SK-N-SH treated with all-trans-retinoic acid at 6 μM for 48 hours (cell line): ENCODE measurements at regions not wholly inside any gene's neighbourhood (a gene's known extent, or its start where the extent isn't known, plus 50 kb on each side); places are given as distances from the start of the nearest gene placed in this dataset.

Experiments
- ATAC-seq: fragments of 200-7000 bp; cut with Tn5 transposase; 3 replicates; pipeline ENCODE4 v1.9.1; 2020; ENCODE audit warnings: mild to moderate bottlenecking, moderate library complexity
- ARNTL ChIP-seq: fragments of 450-650 bp; formaldehyde crosslinking; IDR thresholded peaks from 2 replicates; pipeline ENCODE4 v1.5.0; 2020; ENCODE audit warnings: low read depth, mild to moderate bottlenecking, moderate library complexity, borderline replicate concordance
- BACH2 ChIP-seq: fragments of 250-450 bp; sonication (Bioruptor Pico); IDR thresholded peaks from 2 replicates; pipeline ENCODE4 v1.9.0; 2021; ENCODE audit warnings: mild to moderate bottlenecking, borderline replicate concordance
- CSDC2 ChIP-seq: fragments of 250-450 bp; sonication (Bioruptor Pico); IDR thresholded peaks from 2 replicates; pipeline ENCODE4 v1.5.0; 2020; ENCODE audit warnings: mild to moderate bottlenecking, moderate library complexity
- ESRRG ChIP-seq: fragments of 250-450 bp; sonication (Bioruptor Pico); IDR thresholded peaks from 2 replicates; pipeline ENCODE4 v1.6.1; 2021; ENCODE audit warnings: mild to moderate bottlenecking
- ISL1 ChIP-seq: fragments of 250-450 bp; sonication (Bioruptor Pico); IDR thresholded peaks from 2 replicates; pipeline ENCODE4 v2.1.2; 2022; ENCODE audit warnings: mild to moderate bottlenecking, moderate library complexity
- PPARA ChIP-seq: fragments of 250-450 bp; sonication (Bioruptor Pico); IDR thresholded peaks from 2 replicates; pipeline ENCODE4 v1.5.0; 2020; ENCODE audit warnings: mild to moderate bottlenecking, borderline replicate concordance
- SNAI2 ChIP-seq: fragments of 250-450 bp; sonication (Bioruptor Pico); IDR thresholded peaks from 2 replicates; pipeline ENCODE4 v1.5.0; 2020; ENCODE audit warnings: mild to moderate bottlenecking, moderate library complexity
- TCF4 ChIP-seq: fragments of 250-450 bp; sonication (Bioruptor Pico); IDR thresholded peaks from 2 replicates; pipeline ENCODE4 v1.8.0; 2021; ENCODE audit warnings: mild to moderate bottlenecking, moderate library complexity, borderline replicate concordance
- TOX ChIP-seq: fragments of 250-450 bp; sonication (Bioruptor Pico); IDR thresholded peaks from 2 replicates; pipeline ENCODE4 v1.8.0; 2021; ENCODE audit warnings: mild to moderate bottlenecking, moderate library complexity, borderline replicate concordance
- ZC3H10 ChIP-seq: fragments of 250-450 bp; sonication (Bioruptor Pico); IDR thresholded peaks from 2 replicates; pipeline ENCODE4 v1.5.1; 2021; ENCODE audit warnings: mild to moderate bottlenecking, moderate library complexity
- ZFP3 ChIP-seq: fragments of 250-450 bp; sonication (Bioruptor Pico); IDR thresholded peaks from 2 replicates; pipeline ENCODE4 v1.5.0; 2020; ENCODE audit warnings: mild to moderate bottlenecking, moderate library complexity
- ZNF565 ChIP-seq: fragments of 450-650 bp; formaldehyde crosslinking; conservative IDR thresholded peaks from 2 replicates; pipeline ENCODE4 v1.5.0; 2020; ENCODE audit warnings: low read depth, mild to moderate bottlenecking, moderate library complexity
- ZNF70 ChIP-seq: fragments of 450-650 bp; formaldehyde crosslinking; IDR thresholded peaks from 2 replicates; pipeline ENCODE4 v1.5.0; 2020; ENCODE audit warnings: mild to moderate bottlenecking, moderate library complexity
- TF ChIP-seq, protein P1 (sequence below): fragments of 250-450 bp; sonication (Bioruptor Pico); IDR thresholded peaks from 2 replicates; pipeline ENCODE4 v1.8.0; 2020; ENCODE audit warnings: mild to moderate bottlenecking, moderate library complexity, borderline replicate concordance
- TF ChIP-seq, protein P2 (sequence below): fragments of 250-450 bp; sonication (Bioruptor Pico); IDR thresholded peaks from 2 replicates; pipeline ENCODE4 v1.5.1; 2021; ENCODE audit warnings: mild to moderate bottlenecking, moderate library complexity
- TF ChIP-seq, protein P3 (sequence below): fragments of 250-450 bp; sonication (Bioruptor Pico); IDR thresholded peaks from 2 replicates; pipeline ENCODE4 v1.8.0; 2021; ENCODE audit warnings: low read depth, mild to moderate bottlenecking, moderate library complexity, borderline replicate concordance
- TF ChIP-seq, protein P4 (sequence below): fragments of 250-450 bp; sonication (Bioruptor Pico); IDR thresholded peaks from 2 replicates; pipeline ENCODE4 v1.5.1; 2020; ENCODE audit warnings: low read depth, mild to moderate bottlenecking, moderate library complexity

DNA sequence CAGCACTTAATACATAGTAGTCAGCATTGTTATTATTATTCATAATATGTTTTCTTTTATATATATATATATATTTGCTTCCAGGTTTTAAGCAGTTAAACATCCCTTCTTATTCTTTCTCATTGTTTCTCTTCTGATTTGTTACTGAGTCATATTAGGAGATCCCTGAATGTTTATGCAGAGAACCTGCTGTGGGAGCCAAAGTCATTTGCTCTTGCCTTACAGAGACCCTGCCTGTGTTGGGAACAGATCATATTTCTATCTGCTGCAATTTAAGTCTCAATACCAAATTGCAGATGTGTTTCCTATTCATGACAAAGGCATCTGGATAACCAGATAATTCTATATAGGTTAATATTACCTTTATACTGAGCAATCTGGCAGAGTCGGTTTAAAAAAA, 323.0 kb upstream of the UMPS start:
- no peak for ATAC-seq
- TF ChIP-seq, protein P1, sequence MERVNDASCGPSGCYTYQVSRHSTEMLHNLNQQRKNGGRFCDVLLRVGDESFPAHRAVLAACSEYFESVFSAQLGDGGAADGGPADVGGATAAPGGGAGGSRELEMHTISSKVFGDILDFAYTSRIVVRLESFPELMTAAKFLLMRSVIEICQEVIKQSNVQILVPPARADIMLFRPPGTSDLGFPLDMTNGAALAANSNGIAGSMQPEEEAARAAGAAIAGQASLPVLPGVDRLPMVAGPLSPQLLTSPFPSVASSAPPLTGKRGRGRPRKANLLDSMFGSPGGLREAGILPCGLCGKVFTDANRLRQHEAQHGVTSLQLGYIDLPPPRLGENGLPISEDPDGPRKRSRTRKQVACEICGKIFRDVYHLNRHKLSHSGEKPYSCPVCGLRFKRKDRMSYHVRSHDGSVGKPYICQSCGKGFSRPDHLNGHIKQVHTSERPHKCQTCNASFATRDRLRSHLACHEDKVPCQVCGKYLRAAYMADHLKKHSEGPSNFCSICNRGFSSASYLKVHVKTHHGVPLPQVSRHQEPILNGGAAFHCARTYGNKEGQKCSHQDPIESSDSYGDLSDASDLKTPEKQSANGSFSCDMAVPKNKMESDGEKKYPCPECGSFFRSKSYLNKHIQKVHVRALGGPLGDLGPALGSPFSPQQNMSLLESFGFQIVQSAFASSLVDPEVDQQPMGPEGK (CRISPR knock-in tag): no peak
- TF ChIP-seq ZNF70 (CRISPR knock-in tag): no peak
- TF ChIP-seq, protein P2, sequence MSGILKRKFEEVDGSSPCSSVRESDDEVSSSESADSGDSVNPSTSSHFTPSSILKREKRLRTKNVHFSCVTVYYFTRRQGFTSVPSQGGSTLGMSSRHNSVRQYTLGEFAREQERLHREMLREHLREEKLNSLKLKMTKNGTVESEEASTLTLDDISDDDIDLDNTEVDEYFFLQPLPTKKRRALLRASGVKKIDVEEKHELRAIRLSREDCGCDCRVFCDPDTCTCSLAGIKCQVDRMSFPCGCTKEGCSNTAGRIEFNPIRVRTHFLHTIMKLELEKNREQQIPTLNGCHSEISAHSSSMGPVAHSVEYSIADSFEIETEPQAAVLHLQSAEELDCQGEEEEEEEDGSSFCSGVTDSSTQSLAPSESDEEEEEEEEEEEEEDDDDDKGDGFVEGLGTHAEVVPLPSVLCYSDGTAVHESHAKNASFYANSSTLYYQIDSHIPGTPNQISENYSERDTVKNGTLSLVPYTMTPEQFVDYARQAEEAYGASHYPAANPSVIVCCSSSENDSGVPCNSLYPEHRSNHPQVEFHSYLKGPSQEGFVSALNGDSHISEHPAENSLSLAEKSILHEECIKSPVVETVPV (CRISPR knock-in tag): no peak
- no peak for TF ChIP-seq TCF4 (CRISPR knock-in tag)

DNA sequence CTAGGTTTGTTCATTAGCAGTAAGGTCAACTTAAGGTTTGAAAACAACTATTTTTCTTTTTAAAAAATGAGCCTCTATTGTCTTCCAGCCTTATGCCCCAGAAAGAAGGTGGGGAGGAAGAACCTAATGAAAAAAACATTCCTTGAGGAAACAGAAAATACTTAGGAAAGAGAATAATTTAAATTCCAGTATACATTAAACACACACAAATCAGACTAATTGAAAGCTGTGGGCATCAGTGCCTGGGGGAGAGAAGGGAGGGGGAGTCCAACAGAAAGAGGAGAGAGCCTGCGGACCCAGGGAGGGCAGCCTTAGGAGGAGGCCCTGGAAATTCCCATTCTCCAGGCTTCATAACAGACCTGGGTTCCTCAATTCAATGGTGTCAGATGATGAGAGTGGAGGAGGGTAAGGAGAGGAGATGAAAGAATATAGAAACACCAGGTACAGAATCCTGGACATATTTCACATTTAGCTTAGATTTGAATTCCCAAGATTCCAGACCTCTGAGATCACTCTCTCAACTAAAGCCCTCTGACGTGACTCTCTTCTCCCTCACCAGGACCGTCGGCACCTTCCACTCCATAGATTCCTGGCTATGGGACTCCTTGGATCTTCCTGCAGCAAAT, 320.5 kb upstream of the UMPS start:
- TF ChIP-seq ARNTL (CRISPR knock-in tag) (no peak), ISL1 (CRISPR knock-in tag) (peak; percentile 65; the same call in 1 of the 2 replicates), CSDC2 (0 out of 2 replicates have a peak, but pooled peaks have one; percentile 47), ZFP3 (CRISPR knock-in tag) (peak; percentile 15; the same call in 1 of the 2 replicates)
- TF ChIP-seq, protein P1 (CRISPR knock-in tag): peak; percentile 86; the same call in 1 of the 2 replicates
- peak; percentile 86 for ATAC-seq

DNA sequence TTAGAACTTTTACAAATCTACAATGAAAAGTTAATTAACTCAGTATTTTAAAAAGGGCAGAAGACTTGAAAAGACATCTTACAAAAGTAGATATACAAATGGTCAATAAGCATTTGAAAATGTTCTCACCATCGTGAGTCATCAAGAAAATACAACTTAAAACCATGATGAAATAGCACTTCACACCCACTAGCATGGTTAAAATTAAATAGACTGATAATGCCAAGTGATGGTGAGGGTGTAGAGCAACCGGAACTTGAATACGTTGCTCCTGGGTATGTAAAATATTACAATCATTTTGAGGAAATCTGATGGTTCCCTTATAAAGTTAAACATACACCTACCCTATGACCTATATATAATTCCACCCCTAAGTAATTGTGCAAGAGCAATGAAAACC, 319.8 kb upstream of the UMPS start:
- TF ChIP-seq, protein P1 (CRISPR knock-in tag): no peak
- TF ChIP-seq ZC3H10 (CRISPR knock-in tag) (no peak), ZNF565 (CRISPR knock-in tag) (no peak), TCF4 (CRISPR knock-in tag) (no peak), TOX (CRISPR knock-in tag) (no peak), PPARA (CRISPR knock-in tag) (no peak), SNAI2 (CRISPR knock-in tag) (no peak), BACH2 (no peak), ESRRG (no peak), ARNTL (CRISPR knock-in tag) (no peak), ZFP3 (CRISPR knock-in tag) (no peak), ISL1 (CRISPR knock-in tag) (no peak), ZNF70 (CRISPR knock-in tag) (no peak)
- TF ChIP-seq, protein P2 (CRISPR knock-in tag): no peak
- TF ChIP-seq, protein P3, sequence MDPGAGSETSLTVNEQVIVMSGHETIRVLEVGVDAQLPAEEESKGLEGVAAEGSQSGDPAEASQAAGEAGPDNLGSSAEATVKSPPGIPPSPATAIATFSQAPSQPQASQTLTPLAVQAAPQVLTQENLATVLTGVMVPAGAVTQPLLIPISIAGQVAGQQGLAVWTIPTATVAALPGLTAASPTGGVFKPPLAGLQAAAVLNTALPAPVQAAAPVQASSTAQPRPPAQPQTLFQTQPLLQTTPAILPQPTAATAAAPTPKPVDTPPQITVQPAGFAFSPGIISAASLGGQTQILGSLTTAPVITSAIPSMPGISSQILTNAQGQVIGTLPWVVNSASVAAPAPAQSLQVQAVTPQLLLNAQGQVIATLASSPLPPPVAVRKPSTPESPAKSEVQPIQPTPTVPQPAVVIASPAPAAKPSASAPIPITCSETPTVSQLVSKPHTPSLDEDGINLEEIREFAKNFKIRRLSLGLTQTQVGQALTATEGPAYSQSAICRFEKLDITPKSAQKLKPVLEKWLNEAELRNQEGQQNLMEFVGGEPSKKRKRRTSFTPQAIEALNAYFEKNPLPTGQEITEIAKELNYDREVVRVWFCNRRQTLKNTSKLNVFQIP (CRISPR knock-in tag): no peak
- TF ChIP-seq, protein P4, sequence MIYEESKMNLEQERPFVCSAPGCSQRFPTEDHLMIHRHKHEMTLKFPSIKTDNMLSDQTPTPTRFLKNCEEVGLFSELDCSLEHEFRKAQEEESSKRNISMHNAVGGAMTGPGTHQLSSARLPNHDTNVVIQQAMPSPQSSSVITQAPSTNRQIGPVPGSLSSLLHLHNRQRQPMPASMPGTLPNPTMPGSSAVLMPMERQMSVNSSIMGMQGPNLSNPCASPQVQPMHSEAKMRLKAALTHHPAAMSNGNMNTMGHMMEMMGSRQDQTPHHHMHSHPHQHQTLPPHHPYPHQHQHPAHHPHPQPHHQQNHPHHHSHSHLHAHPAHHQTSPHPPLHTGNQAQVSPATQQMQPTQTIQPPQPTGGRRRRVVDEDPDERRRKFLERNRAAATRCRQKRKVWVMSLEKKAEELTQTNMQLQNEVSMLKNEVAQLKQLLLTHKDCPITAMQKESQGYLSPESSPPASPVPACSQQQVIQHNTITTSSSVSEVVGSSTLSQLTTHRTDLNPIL (CRISPR knock-in tag): no peak
- no peak for ATAC-seq
